GM12878 (cell line): ENCODE measurements at regions not wholly inside any gene's neighbourhood (a gene's known extent, or its start where the extent isn't known, plus 50 kb on each side); places are given as distances from the start of the nearest gene placed in this dataset.

Source experiments
- ATAC-seq: fragments of 200-7000 bp; cut with Tn5 transposase; 3 replicates; pipeline ENCODE4 v1.9.1; 2020; ENCODE audit warnings: mild to moderate bottlenecking, moderate library complexity
- BruUV-seq: library from RNA; stranded (reverse); fragments of 400-500 nt; replicated peaks from 2 replicates; lab custom pipeline; 2021; lab: Mats Ljungman, UMichigan
- CTCF ChIA-PET: fragments of 300-600 bp; sonication (Branson Sonifier 250); formaldehyde crosslinking; extraction: SDS; loops from one replicate; lab custom pipeline; 2021; ENCODE audit warnings: inconsistent platforms; lab: Yijun Ruan, JAX
- POLR2A ChIA-PET: fragments of 350-600 bp; formaldehyde crosslinking; extraction: SDS; loops from one replicate; lab custom pipeline; 2021; ENCODE audit warnings: inconsistent platforms; lab: Charles Lee
- RAD21 ChIA-PET: fragments of 300-600 bp; sonication (Branson Sonifier 250); formaldehyde crosslinking; loops from one replicate; lab custom pipeline; 2023; ENCODE audit warnings: antibody characterized with exemption; ENCODE audit not compliant: unreplicated experiment; lab: Charles Lee
- SMC1A ChIA-PET: fragments of 300-600 bp; sonication (Branson Sonifier 250); formaldehyde crosslinking; loops from one replicate; lab custom pipeline; 2023; ENCODE audit not compliant: unreplicated experiment, uncharacterized antibody; lab: Charles Lee
- DNase-seq: peaks from one replicate; pipeline ENCODE4 v3.0.0-alpha.2; 2011; ENCODE audit warnings: low read depth, low spot score
- FAIRE-seq: peaks from 3 replicates; lab custom pipeline; 2011; peaks lifted over from hg19 to GRCh38; lab: Jason Lieb, UNC
- H2AFZ ChIP-seq: 2 replicates; pipeline ENCODE4 v1.6.0; 2011; ENCODE audit warnings: low read depth, low read length, control low read depth; ENCODE audit not compliant: control insufficient read depth
- H3K27ac ChIP-seq: 2 replicates; pipeline ENCODE4 v1.5.1; 2011; ENCODE audit warnings: control low read depth; ENCODE audit not compliant: control insufficient read depth, insufficient read depth
- H3K27me3 ChIP-seq, 2 experiments: replicated peaks in 1 of 2; 2 replicates each; pipeline versions ENCODE4 v1.6.0 to v1.6.1; 2011; ENCODE audit warnings: low read length in 1 of 2; ENCODE audit not compliant: control insufficient read depth in 2 of 2, insufficient read depth in 2 of 2
- H3K36me3 ChIP-seq, 2 experiments: 2 replicates each; pipeline ENCODE4 v1.5.1; 2011; ENCODE audit warnings: low read length in 1 of 2; ENCODE audit not compliant: control insufficient read depth in 2 of 2, insufficient read depth in 2 of 2
- H3K4me1 ChIP-seq: 2 replicates; pipeline ENCODE4 v1.6.1; 2011; ENCODE audit warnings: mild to moderate bottlenecking, low read length, moderate library complexity, mixed read lengths; ENCODE audit not compliant: control insufficient read depth, insufficient read depth
- H3K4me2 ChIP-seq: 2 replicates; pipeline ENCODE4 v1.6.0; 2011; ENCODE audit warnings: control low read depth; ENCODE audit not compliant: control insufficient read depth, insufficient read depth
- H3K4me3 ChIP-seq: fragments of 200-600 bp; sonication (generic); 2 replicates; pipeline ENCODE4 v1.5.1; 2016
- H3K79me2 ChIP-seq: 2 replicates; pipeline ENCODE4 v1.6.0; 2011; ENCODE audit warnings: low read length; ENCODE audit not compliant: control insufficient read depth, insufficient read depth
- H3K9ac ChIP-seq: 2 replicates; pipeline ENCODE4 v1.8.0; 2011; ENCODE audit warnings: low read length, control low read depth, mixed read lengths; ENCODE audit not compliant: control insufficient read depth, insufficient read depth
- H3K9me3 ChIP-seq: replicated peaks from 3 replicates; pipeline ENCODE4 v1.5.1; 2011; ENCODE audit warnings: mild to moderate bottlenecking, low read length; ENCODE audit not compliant: control insufficient read depth, insufficient read depth
- H4K20me1 ChIP-seq: 2 replicates; pipeline ENCODE4 v1.6.0; 2011; ENCODE audit not compliant: control insufficient read depth, insufficient read depth
- ASH2L ChIP-seq: fragments of 300-600, 200-600 bp; sonication (generic); IDR thresholded peaks from 2 replicates; pipeline ENCODE4 v1.6.1; 2017; ENCODE audit warnings: low read depth, mild to moderate bottlenecking, borderline replicate concordance
- FOXK2 ChIP-seq: fragments of 450-650 bp; IDR thresholded peaks from 2 replicates; pipeline ENCODE4 v1.6.1; 2017; ENCODE audit warnings: mild to moderate bottlenecking, moderate library complexity
- MXI1 ChIP-seq: fragments of 150-350 bp; IDR thresholded peaks from 2 replicates; pipeline ENCODE4 v1.6.1; 2011; ENCODE audit warnings: low read depth, mild to moderate bottlenecking, inconsistent platforms, low read length, improper control_type of control experiment
- RB1 ChIP-seq: fragments of 450-650 bp; formaldehyde crosslinking; IDR thresholded peaks from 2 replicates; pipeline ENCODE4 v1.6.1; 2017; ENCODE audit warnings: mild to moderate bottlenecking, borderline replicate concordance
- ZZZ3 ChIP-seq: IDR thresholded peaks from 2 replicates; pipeline ENCODE4 v1.6.1; 2011; ENCODE audit warnings: low read depth; ENCODE audit not compliant: control insufficient read depth, insufficient read length
- WGBS: methylation state at CpG from one replicate; pipeline ENCODE4 v1.1.6; 2016; ENCODE audit warnings: low lambda C conversion rate; ENCODE audit not compliant: insufficient replicate concordance, insufficient coverage; ENCODE audit errors: missing lambda C conversion rate; 5-methylcytosine and 5-hydroxymethylcytosine counted together
- in situ Hi-C: fragments of 300-500 bp; cut with MboI; formaldehyde crosslinking; loops from 9 replicates; pipeline ENCODE4 v1.14.3; 2018; ENCODE audit warnings: mixed read lengths
- intact Hi-C: fragments of 100-400 bp; cut with micrococcal nuclease; formaldehyde crosslinking; loops from one replicate; pipeline ENCODE4 v1.14.2; 2022; ENCODE audit not compliant: unreplicated experiment
- TF ChIP-seq, protein P1 (sequence below): fragments of 450-650 bp; IDR thresholded peaks from 2 replicates; pipeline ENCODE4 v1.6.1; 2017; ENCODE audit warnings: low read depth, mild to moderate bottlenecking, moderate library complexity
- TF ChIP-seq, protein P2 (sequence below): fragments of 450-650 bp; IDR thresholded peaks from 2 replicates; pipeline ENCODE4 v1.6.1; 2016; ENCODE audit warnings: mild to moderate bottlenecking, moderate library complexity, borderline replicate concordance
- TF ChIP-seq, protein P3 (sequence below): IDR thresholded peaks from 2 replicates; pipeline ENCODE4 v1.6.1; 2012; ENCODE audit warnings: improper control_type of control experiment, low read depth, low read length; ENCODE audit not compliant: insufficient replicate concordance

DNA sequence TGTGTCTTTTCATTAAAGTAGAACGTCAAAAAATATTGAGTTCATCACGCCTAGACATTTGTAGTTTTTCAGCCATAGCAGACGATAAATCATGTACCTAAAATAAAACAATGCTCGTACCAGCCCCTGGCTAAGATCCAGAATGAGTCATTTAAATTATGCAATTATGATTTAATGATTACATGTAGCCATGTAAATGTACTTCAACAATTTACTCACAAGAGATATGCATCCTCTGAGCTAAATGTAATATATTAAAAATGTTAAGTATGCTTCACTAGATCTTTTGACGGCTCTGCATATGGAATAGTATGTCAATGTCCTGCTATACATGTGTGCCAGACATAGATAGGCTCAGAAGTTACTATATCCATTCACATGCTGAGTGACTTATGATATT, 1077.8 kb downstream of the ARAP2 start:
- Histone ChIP-seq H3K4me1 (no peaks in the 10 kb centered on the region), H3K4me3 (no peak overlapping the region), H3K27me3 (no peaks in the 10 kb centered on the region), H3K36me3 (no peaks in the 10 kb centered on the region), H3K27ac (no peak overlapping the region), H2AFZ (no peak overlapping the region), H3K79me2 (no peaks in the 10 kb centered on the region), H3K9ac (no peak overlapping the region), H4K20me1 (no peaks in the 10 kb centered on the region), H3K4me2 (no peak overlapping the region), H3K9me3 (no peaks in the 10 kb centered on the region)
- TF ChIP-seq, protein P1, sequence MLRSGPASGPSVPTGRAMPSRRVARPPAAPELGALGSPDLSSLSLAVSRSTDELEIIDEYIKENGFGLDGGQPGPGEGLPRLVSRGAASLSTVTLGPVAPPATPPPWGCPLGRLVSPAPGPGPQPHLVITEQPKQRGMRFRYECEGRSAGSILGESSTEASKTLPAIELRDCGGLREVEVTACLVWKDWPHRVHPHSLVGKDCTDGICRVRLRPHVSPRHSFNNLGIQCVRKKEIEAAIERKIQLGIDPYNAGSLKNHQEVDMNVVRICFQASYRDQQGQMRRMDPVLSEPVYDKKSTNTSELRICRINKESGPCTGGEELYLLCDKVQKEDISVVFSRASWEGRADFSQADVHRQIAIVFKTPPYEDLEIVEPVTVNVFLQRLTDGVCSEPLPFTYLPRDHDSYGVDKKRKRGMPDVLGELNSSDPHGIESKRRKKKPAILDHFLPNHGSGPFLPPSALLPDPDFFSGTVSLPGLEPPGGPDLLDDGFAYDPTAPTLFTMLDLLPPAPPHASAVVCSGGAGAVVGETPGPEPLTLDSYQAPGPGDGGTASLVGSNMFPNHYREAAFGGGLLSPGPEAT: no peak
- no peak for TF ChIP-seq ZZZ3
- TF ChIP-seq, protein P2, sequence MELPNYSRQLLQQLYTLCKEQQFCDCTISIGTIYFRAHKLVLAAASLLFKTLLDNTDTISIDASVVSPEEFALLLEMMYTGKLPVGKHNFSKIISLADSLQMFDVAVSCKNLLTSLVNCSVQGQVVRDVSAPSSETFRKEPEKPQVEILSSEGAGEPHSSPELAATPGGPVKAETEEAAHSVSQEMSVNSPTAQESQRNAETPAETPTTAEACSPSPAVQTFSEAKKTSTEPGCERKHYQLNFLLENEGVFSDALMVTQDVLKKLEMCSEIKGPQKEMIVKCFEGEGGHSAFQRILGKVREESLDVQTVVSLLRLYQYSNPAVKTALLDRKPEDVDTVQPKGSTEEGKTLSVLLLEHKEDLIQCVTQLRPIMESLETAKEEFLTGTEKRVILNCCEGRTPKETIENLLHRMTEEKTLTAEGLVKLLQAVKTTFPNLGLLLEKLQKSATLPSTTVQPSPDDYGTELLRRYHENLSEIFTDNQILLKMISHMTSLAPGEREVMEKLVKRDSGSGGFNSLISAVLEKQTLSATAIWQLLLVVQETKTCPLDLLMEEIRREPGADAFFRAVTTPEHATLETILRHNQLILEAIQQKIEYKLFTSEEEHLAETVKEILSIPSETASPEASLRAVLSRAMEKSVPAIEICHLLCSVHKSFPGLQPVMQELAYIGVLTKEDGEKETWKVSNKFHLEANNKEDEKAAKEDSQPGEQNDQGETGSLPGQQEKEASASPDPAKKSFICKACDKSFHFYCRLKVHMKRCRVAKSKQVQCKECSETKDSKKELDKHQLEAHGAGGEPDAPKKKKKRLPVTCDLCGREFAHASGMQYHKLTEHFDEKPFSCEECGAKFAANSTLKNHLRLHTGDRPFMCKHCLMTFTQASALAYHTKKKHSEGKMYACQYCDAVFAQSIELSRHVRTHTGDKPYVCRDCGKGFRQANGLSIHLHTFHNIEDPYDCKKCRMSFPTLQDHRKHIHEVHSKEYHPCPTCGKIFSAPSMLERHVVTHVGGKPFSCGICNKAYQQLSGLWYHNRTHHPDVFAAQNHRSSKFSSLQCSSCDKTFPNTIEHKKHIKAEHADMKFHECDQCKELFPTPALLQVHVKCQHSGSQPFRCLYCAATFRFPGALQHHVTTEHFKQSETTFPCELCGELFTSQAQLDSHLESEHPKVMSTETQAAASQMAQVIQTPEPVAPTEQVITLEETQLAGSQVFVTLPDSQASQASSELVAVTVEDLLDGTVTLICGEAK: no peak
- no peak for TF ChIP-seq RB1
- TF ChIP-seq ASH2L: no peak
- no peak for TF ChIP-seq FOXK2
- TF ChIP-seq, protein P3, sequence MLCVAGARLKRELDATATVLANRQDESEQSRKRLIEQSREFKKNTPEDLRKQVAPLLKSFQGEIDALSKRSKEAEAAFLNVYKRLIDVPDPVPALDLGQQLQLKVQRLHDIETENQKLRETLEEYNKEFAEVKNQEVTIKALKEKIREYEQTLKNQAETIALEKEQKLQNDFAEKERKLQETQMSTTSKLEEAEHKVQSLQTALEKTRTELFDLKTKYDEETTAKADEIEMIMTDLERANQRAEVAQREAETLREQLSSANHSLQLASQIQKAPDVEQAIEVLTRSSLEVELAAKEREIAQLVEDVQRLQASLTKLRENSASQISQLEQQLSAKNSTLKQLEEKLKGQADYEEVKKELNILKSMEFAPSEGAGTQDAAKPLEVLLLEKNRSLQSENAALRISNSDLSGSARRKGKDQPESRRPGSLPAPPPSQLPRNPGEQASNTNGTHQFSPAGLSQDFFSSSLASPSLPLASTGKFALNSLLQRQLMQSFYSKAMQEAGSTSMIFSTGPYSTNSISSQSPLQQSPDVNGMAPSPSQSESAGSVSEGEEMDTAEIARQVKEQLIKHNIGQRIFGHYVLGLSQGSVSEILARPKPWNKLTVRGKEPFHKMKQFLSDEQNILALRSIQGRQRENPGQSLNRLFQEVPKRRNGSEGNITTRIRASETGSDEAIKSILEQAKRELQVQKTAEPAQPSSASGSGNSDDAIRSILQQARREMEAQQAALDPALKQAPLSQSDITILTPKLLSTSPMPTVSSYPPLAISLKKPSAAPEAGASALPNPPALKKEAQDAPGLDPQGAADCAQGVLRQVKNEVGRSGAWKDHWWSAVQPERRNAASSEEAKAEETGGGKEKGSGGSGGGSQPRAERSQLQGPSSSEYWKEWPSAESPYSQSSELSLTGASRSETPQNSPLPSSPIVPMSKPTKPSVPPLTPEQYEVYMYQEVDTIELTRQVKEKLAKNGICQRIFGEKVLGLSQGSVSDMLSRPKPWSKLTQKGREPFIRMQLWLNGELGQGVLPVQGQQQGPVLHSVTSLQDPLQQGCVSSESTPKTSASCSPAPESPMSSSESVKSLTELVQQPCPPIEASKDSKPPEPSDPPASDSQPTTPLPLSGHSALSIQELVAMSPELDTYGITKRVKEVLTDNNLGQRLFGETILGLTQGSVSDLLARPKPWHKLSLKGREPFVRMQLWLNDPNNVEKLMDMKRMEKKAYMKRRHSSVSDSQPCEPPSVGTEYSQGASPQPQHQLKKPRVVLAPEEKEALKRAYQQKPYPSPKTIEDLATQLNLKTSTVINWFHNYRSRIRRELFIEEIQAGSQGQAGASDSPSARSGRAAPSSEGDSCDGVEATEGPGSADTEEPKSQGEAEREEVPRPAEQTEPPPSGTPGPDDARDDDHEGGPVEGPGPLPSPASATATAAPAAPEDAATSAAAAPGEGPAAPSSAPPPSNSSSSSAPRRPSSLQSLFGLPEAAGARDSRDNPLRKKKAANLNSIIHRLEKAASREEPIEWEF: no peak
- no peak for TF ChIP-seq MXI1
- in situ Hi-C loops (no loop called here), intact Hi-C loops (no loop called here)
- CTCF ChIA-PET: interaction anchor here (1.1 kb wide), 1 partner anchor 27 kb away, joined by 3 read pairs; no protein-coding TSS in a partner anchor
- SMC1A ChIA-PET: interaction anchor here (1.3 to 3.4 kb wide), 4 partner anchors 18 to 28 kb away, joined by 4 to 14 read pairs (median 6); no protein-coding TSS in a partner anchor
- DNase-seq: no peak
- BruUV-seq: no TSS peak
- FAIRE-seq: no peak
- ATAC-seq: no peak
- WGBS: 18% methylated on average over 5 of the region's 5 CpGs
- RAD21 ChIA-PET: interaction anchor here (1.2 kb wide), 1 partner anchor 24 kb away, joined by 4 read pairs; no protein-coding TSS in a partner anchor
- POLR2A ChIA-PET: no interaction called here
